AG04450 (cell line): ENCODE measurements at regions not wholly inside any gene's neighbourhood (a gene's known extent, or its start where the extent isn't known, plus 50 kb on each side); places are given as distances from the start of the nearest gene placed in this dataset.

Experiments
- CTCF ChIA-PET: fragments of 300-600, 350-600 bp; formaldehyde crosslinking; extraction: SDS; loops from one replicate; lab custom pipeline; 2022; ENCODE audit warnings: antibody characterized with exemption, inconsistent platforms; lab: Charles Lee
- POLR2A ChIA-PET: fragments of 350-600 bp; formaldehyde crosslinking; extraction: SDS; loops from one replicate; lab custom pipeline; 2021; ENCODE audit warnings: antibody characterized with exemption, inconsistent platforms; lab: Yijun Ruan, JAX
- DNase-seq: peaks from one replicate; pipeline ENCODE4 v3.0.0-alpha.2; 2011; ENCODE audit warnings: low read depth, low spot score
- H3K27ac ChIP-seq: one replicate; pipeline ENCODE4 v1.5.1; 2012; ENCODE audit warnings: low read depth, low read length, control low read depth
- H3K27me3 ChIP-seq: one replicate; pipeline ENCODE4 v1.6.0; 2012; ENCODE audit warnings: low read length; ENCODE audit not compliant: control insufficient read depth, insufficient read depth
- H3K4me3 ChIP-seq: 2 replicates; pipeline ENCODE4 v1.5.1; 2011; ENCODE audit warnings: mild to moderate bottlenecking, low read depth, low read length, control low read depth
- H3K9me3 ChIP-seq: 2 replicates; pipeline ENCODE4 v1.5.1; 2012; ENCODE audit warnings: low read length; ENCODE audit not compliant: control insufficient read depth, insufficient read depth
- TF ChIP-seq, protein P1 (sequence below): IDR thresholded peaks from 2 replicates; pipeline ENCODE4 v1.5.1; 2011; ENCODE audit warnings: low read depth, low read length, control low read depth, inconsistent platforms

DNA sequence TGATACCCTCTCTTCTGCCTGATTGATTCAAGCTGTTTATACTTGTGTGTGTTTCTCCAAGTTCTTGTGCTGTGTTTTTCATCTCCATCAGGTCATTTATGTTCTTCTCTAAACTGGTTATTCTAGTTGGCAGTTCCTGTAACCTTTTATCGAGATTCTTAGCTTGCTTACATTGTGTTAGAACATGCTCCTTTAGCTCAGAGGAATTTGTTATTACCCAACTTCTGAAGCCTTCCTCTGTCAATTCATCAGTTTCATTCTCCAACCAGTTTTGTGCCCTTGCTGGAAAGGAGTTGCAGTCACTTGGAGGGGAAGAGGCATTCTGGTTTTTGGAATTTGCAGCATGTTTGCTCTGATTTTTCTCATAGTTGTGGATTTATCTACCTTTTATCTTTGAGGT lies 126.2 kb upstream of the FTMT start:
- Histone ChIP-seq H3K4me3 (no peak overlapping the region), H3K27ac (no peak overlapping the region), H3K27me3 (no peaks in the 10 kb centered on the region), H3K9me3 (no peaks in the 10 kb centered on the region)
- POLR2A ChIA-PET = no interaction called here
- no peak for DNase-seq
- TF ChIP-seq, protein P1, sequence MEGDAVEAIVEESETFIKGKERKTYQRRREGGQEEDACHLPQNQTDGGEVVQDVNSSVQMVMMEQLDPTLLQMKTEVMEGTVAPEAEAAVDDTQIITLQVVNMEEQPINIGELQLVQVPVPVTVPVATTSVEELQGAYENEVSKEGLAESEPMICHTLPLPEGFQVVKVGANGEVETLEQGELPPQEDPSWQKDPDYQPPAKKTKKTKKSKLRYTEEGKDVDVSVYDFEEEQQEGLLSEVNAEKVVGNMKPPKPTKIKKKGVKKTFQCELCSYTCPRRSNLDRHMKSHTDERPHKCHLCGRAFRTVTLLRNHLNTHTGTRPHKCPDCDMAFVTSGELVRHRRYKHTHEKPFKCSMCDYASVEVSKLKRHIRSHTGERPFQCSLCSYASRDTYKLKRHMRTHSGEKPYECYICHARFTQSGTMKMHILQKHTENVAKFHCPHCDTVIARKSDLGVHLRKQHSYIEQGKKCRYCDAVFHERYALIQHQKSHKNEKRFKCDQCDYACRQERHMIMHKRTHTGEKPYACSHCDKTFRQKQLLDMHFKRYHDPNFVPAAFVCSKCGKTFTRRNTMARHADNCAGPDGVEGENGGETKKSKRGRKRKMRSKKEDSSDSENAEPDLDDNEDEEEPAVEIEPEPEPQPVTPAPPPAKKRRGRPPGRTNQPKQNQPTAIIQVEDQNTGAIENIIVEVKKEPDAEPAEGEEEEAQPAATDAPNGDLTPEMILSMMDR = no peak
- CTCF ChIA-PET = no interaction called here

DNA sequence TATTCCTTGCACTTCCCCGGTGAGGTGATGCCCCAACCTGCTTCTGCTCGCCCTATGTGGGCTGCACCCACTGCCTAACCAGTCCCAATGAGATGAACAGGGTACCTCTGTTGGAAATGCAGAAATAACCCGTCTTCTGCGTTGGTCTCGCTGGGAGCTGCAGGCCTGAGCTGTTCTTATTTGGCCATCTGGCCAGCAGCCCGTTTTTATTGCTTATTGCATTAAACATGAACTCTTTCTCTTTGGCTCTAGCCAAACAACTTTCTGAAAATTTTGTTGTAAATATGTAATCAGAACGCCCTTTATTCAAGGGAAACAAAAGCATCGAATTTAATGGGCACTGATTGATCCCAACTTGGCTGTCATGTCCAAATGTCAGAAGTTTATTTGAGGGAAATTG lies 124.7 kb upstream of the FTMT start:
- Histone ChIP-seq H3K27ac (no peak overlapping the region), H3K9me3 (no peaks in the 10 kb centered on the region), H3K27me3 (no peaks in the 10 kb centered on the region), H3K4me3 (no peak overlapping the region)
- no peak for DNase-seq
- TF ChIP-seq, protein P1 = no peak
- ChIA-PET POLR2A (no interaction called here), CTCF (no interaction called here)

DNA sequence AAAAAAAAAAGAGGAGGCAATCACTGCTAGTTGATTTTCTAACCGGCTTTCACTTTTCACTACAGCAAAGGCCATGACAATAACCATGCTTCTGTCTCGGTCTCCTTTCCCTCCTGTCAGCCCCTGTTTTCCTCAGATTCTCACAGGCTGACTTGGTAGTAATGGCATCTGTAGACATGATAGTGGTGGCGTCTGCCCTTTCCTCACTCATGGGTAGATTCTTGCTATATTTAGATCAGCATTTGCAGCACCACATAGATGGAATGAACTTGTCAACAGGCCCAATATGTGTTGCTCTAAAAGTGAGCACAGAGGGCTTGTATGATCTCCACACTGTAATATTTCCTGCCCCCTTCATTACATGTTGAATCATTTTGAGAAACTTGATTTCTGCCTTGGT lies 120.3 kb upstream of the FTMT start:
- Histone ChIP-seq H3K27ac (no peak overlapping the region), H3K27me3 (no peaks in the 10 kb centered on the region), H3K9me3 (no peaks in the 10 kb centered on the region), H3K4me3 (no peak overlapping the region)
- CTCF ChIA-PET = no interaction called here
- DNase-seq = no peak
- POLR2A ChIA-PET = no interaction called here
- TF ChIP-seq, protein P1 = no peak

DNA sequence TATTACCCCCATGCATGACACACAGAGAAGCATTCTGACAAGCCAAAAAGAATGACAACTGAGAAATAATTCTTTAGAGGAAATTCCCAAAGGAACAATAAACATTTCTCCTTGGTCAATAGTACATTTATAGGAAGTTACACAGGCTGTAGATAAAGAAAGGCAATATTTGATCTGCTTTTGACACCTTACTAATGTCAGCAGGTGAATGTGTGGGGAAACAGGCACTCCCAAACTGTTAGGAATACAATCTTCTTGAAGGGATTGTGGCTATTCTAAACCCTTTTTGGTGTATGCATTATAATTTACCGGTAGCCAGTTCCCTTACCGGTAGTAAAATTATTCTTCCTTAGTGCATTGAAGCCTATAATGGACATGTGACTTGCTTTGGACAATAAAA lies 116.1 kb upstream of the FTMT start:
- no peaks in the 10 kb centered on the region for H3K9me3 ChIP-seq
- TF ChIP-seq, protein P1 = no peak
- no peak for DNase-seq
- no peak overlapping the region for H3K27ac ChIP-seq
- ChIA-PET POLR2A (no interaction called here), CTCF (no interaction called here)
- no peaks in the 10 kb centered on the region for H3K27me3 ChIP-seq
- no peak overlapping the region for H3K4me3 ChIP-seq

DNA sequence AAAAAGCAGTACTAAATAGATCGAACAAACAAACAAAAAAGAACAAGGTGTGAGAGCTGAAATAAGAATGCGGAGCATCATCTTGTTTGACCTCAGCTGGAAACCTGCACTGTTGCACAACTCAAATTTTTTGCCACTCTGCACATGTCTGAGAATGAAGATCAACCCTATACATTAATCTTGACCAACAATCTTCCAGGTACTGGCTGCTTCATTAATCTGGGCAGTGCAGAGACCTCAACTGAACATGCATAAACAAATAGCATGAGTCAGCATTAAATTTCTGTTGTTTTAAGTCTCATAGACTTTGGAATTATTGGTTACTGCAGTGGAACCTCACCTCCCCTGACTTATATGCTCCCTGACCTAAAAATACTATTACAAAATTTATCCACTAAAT lies 114.6 kb upstream of the FTMT start:
- CTCF ChIA-PET = no interaction called here

More for the DNA sequence above, 114.6 kb upstream of the FTMT start:
- H3K9me3 ChIP-seq = no peaks in the 10 kb centered on the region
- H3K4me3 ChIP-seq = no peak overlapping the region
- DNase-seq = no peak
- TF ChIP-seq, protein P1 = no peak
- no peak overlapping the region for H3K27ac ChIP-seq
- POLR2A ChIA-PET = no interaction called here
- no peaks in the 10 kb centered on the region for H3K27me3 ChIP-seq
